ENCODE measurements at regions not wholly inside any gene's neighbourhood (a gene's known extent, or its start where the extent isn't known, plus 50 kb on each side); places are given as distances from the start of the nearest gene placed in this dataset.

DNA sequence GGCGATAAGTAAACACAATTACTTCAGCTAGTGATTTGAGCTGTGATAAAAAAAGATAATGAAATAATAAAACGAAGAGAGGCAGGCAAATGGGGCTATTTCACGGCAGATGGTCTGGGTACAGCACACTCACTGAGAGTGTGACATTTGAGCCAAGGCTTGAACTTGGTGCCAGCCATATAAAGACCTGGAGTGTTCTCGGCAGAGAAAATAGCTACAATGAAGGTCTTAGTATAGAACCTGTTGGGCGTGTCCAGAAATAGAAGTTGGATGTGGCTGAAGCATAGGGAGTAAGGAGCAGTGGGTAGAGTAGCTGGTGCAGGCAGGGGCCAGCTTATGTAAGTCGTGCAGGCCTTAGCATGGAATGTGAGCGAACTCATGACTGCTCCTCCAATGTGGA lies 660.3 kb upstream of the WWC1 start:
- no peak for DNase-seq (ENCODE audit: low read depth)
- H3K4me3 ChIP-seq (ENCODE audit: low read depth, low read length) = no peak overlapping the region
- TF ChIP-seq, protein P1, sequence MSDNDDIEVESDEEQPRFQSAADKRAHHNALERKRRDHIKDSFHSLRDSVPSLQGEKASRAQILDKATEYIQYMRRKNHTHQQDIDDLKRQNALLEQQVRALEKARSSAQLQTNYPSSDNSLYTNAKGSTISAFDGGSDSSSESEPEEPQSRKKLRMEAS (IDR thresholded peaks at IDR 0.05; ENCODE audit: low read depth, low read length) = no peak
- TF ChIP-seq POLR2A (IDR thresholded peaks at IDR 0.05; ENCODE audit: extremely low read depth, insufficient read length) (no peak), MYC (IDR thresholded peaks at IDR 0.05; ENCODE audit: low read depth, low read length) (no peak)
- TF ChIP-seq, protein P2, sequence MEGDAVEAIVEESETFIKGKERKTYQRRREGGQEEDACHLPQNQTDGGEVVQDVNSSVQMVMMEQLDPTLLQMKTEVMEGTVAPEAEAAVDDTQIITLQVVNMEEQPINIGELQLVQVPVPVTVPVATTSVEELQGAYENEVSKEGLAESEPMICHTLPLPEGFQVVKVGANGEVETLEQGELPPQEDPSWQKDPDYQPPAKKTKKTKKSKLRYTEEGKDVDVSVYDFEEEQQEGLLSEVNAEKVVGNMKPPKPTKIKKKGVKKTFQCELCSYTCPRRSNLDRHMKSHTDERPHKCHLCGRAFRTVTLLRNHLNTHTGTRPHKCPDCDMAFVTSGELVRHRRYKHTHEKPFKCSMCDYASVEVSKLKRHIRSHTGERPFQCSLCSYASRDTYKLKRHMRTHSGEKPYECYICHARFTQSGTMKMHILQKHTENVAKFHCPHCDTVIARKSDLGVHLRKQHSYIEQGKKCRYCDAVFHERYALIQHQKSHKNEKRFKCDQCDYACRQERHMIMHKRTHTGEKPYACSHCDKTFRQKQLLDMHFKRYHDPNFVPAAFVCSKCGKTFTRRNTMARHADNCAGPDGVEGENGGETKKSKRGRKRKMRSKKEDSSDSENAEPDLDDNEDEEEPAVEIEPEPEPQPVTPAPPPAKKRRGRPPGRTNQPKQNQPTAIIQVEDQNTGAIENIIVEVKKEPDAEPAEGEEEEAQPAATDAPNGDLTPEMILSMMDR (IDR thresholded peaks at IDR 0.05; ENCODE audit: low read depth, low read length) = no peak

DNA sequence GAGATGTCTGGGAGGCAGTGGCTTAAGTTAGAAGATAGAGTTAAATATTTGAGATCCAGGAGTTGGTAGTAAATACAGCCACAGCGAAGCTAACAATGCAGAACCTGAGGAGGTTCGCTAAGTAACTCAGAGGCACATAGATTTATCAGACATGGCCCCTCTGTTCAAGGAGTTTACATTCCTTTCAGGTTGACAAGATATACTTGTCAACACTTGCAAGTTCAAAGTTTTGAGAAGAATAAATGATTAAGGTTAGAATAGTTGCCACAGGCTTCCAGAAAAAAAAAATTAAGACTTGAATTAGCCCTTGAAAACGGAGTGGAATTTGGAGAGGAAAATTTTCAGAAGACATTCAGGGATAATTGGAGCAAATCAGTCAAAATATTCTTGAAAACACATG lies 658.3 kb upstream of the WWC1 start:
- no peak overlapping the region for H3K4me3 ChIP-seq (ENCODE audit: low read depth, low read length)
- TF ChIP-seq, protein P2 (IDR thresholded peaks at IDR 0.05; ENCODE audit: low read depth, low read length) = no peak
- TF ChIP-seq MYC (IDR thresholded peaks at IDR 0.05; ENCODE audit: low read depth, low read length) = no peak
- DNase-seq (ENCODE audit: low read depth) = no peak

DNA sequence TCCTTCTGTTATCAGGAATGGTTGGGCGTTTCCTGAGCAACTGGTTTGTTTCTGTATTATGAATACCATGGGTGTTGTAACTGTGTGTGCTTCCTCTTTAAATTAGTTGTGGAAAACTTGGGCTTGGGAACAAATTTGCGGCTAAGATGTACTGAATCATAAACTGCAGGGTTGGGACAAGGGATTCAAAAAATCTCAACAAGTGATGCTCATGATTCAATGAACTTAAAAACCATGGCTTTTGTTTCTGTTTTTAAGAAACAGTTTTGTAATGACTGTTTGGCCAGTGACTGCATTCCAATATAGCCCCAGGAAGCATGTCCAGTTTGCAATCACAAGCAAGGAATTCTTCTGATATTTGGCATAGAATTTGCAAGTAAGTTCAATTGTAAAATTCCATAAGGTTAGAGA lies 657.5 kb upstream of the WWC1 start:
- TF ChIP-seq, protein P1 (IDR thresholded peaks at IDR 0.05; ENCODE audit: low read depth, low read length) = no peak
- TF ChIP-seq, protein P2 (IDR thresholded peaks at IDR 0.05; ENCODE audit: low read depth, low read length) = no peak
- TF ChIP-seq POLR2A (IDR thresholded peaks at IDR 0.05; ENCODE audit: extremely low read depth, insufficient read length) (no peak), MYC (IDR thresholded peaks at IDR 0.05; ENCODE audit: low read depth, low read length) (no peak)
- H3K4me3 ChIP-seq (ENCODE audit: low read depth, low read length) = no peak overlapping the region
- DNase-seq (ENCODE audit: low read depth) = no peak

DNA sequence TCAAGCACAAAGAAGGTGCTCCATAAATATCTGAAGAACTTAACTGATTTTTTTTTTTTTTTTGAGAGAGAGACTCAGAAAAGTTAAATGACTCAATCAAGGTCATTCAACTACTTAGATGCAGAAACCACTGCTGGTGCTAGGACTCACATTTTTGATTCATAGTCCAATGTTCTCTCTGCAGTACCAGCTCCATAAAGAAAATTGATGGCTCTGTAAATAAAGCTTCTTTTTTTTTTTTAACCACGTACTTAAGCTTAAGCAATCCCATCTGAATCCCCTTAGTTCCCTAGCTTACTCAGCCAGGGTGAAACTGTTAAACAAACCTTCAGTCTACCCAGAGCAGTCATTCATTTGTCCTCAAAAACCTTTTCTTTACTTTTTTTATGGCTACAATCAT lies 657.0 kb upstream of the WWC1 start:
- no peak overlapping the region for H3K4me3 ChIP-seq (ENCODE audit: low read depth, low read length)
- TF ChIP-seq POLR2A (IDR thresholded peaks at IDR 0.05; ENCODE audit: extremely low read depth, insufficient read length) (no peak), MYC (IDR thresholded peaks at IDR 0.05; ENCODE audit: low read depth, low read length) (no peak)
- TF ChIP-seq, protein P2 (IDR thresholded peaks at IDR 0.05; ENCODE audit: low read depth, low read length) = no peak
- TF ChIP-seq, protein P1 (IDR thresholded peaks at IDR 0.05; ENCODE audit: low read depth, low read length) = no peak
- DNase-seq (ENCODE audit: low read depth) = no peak

DNA sequence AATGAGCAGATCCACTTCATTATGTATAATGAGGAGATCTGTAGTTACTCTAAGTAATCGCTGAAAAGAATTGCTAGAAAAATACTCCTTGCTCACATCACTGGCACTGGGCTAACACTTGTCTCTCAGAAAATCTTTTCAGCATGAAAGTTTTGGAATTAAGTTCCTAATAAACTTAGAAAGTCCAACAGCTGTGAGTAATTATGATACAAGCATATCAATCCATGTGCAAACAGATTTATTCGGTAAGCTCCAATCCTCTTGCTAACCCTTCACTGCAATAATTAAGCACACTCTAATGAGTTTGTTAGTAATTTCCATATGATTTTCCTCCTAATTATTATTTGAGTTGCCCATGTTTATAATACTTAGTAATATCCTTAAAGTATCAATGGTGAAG lies 652.6 kb upstream of the WWC1 start:
- no peak overlapping the region for H3K4me3 ChIP-seq (ENCODE audit: low read depth, low read length)
- TF ChIP-seq, protein P2 (IDR thresholded peaks at IDR 0.05; ENCODE audit: low read depth, low read length) = no peak
- TF ChIP-seq, protein P1 (IDR thresholded peaks at IDR 0.05; ENCODE audit: low read depth, low read length) = no peak
- TF ChIP-seq POLR2A (IDR thresholded peaks at IDR 0.05; ENCODE audit: extremely low read depth, insufficient read length) = no peak
- TF ChIP-seq MYC (IDR thresholded peaks at IDR 0.05; ENCODE audit: low read depth, low read length) = no peak
- no peak for DNase-seq (ENCODE audit: low read depth)

DNA sequence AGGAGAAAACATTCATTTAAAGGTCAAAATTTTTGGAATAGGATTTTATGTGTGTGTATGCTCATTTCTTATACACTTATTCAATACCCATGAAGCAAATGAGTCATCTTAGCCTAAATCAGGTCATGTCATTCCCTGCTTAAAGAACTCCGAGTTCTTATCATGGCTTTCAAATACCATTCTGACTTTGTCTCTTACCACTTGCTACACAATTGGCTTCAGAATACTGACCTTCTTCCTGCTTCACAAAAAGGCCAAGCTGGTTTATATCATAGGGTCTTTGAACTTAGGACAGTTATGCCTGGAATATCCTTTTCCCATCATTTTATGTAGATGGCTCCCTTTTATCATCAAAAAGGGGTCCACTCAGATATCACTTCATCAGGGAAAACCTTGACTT lies 652.2 kb upstream of the WWC1 start:
- H3K4me3 ChIP-seq (ENCODE audit: low read depth, low read length) = no peak overlapping the region
- TF ChIP-seq POLR2A (IDR thresholded peaks at IDR 0.05; ENCODE audit: extremely low read depth, insufficient read length) (no peak), MYC (IDR thresholded peaks at IDR 0.05; ENCODE audit: low read depth, low read length) (no peak)
- TF ChIP-seq, protein P2 (IDR thresholded peaks at IDR 0.05; ENCODE audit: low read depth, low read length) = no peak
- TF ChIP-seq, protein P1 (IDR thresholded peaks at IDR 0.05; ENCODE audit: low read depth, low read length) = no peak
- DNase-seq (ENCODE audit: low read depth) = no peak

All from NB4 (cell line).